GM21619 (cell line): ENCODE measurements at regions not wholly inside any gene's neighbourhood (a gene's known extent, or its start where the extent isn't known, plus 50 kb on each side); places are given as distances from the start of the nearest gene placed in this dataset.

ENCODE experiments used
- ATAC-seq: cut with Tn5 transposase; IDR thresholded peaks from one replicate; pipeline ENCODE4 v1.9.1; 2021; ENCODE audit not compliant: unreplicated experiment

DNA sequence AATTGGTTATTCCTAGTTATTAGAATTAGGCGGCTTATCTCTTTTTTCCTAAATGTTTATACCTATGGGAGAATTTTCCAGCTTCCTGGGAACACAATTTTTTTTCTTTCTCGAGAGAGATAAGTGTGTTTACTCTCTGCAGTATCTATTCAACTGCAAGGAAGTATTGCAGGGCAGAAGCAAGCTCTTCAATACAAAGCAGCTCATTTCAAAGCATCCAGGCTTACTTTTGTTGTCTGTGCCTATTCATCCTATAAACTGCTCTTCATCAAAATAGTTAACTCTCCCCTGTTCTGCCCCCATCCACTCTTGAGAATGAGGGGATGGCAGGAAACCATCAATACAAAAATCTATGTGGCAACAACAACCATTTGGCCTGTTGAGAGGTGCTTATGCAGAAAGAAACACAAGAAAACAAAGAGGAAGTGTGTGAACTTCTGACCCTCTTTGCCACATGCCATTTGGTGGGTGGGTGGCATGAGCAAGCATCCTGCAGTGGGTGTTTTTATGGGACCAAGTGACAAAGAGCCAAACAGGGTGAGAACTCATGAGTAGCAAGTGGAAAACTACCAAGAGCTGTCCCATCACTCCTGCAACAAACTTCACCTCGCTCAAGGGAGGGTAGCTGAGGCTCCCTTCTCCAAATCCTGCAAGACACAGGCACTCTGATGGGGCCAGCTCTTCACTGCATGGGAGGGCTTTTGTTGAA lies 50.6 kb upstream of the MRPS6 start:
- ATAC-seq = no peak

- no peak for ATAC-seq
Measured at GRCh38 chr21:34021726-34022125, 51.7 kb upstream of the MRPS6 start.

GRCh38 chr21:34020983-34021553 lies 52.3 kb upstream of the MRPS6 start:
- no peak for ATAC-seq

DNA sequence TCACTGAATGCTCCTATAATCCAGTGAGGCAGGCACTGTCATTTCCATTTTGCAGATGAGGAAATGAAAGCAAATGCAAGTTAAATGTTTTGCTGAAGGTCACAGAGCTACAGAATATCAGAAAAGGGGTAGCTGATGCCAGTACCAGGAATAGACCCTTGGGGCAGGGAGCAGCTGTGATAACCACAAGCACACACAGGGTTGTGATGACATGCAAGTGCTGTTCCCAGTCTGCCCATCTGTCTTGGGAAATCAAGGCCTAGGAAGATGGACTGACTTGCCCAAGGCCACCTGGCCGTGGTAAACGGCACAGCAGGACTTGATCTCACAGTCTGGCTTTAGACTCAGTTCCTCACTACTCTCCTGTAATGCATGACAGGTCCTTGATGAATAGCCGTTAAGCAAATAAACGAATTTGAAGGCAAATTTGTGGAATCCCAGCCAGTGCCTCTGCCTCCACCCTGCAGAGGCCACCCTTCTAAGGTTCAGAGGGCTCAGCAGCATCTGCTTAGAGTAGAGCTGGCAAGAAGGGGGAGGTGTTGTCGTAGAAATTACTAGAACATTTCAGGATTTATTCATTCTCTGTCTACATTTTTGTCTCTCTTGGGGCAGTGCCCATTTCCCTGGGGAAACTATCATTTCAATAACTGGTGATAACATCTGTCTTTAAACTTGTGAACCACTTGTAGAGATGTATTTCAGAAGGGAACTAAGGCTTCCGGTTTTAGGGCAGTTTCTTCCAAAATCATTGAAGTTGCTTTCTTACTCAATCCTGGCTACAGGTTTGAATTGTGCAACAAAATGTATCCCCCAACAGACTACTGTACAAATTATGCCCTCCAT lies 53.2 kb upstream of the MRPS6 start:
- ATAC-seq = peak; percentile 39

DNA sequence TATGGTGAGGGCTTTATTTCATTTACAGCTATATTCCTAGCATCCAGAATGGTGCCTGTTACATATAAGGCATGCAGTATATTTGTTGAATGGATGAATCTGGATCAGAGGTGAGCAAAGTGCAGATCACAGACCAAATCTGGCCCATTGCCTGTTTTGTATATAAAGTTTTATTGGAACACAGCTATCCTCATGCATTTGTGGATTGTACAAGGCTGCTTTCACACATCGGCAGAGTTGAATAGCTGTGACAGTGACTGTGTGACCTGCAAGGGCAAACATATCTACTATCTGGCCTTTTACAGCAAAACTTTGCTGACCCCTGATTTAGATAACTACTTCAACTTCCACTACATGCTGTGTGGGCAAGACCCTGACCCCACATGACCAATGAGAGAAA lies 54.0 kb upstream of the MRPS6 start:
- no peak for ATAC-seq

GRCh38 chr21:34018910-34019309 lies 54.5 kb upstream of the MRPS6 start:
- no peak for ATAC-seq

- no peak for ATAC-seq
Measured at GRCh38 chr21:34018185-34018584, 55.2 kb upstream of the MRPS6 start.

DNA sequence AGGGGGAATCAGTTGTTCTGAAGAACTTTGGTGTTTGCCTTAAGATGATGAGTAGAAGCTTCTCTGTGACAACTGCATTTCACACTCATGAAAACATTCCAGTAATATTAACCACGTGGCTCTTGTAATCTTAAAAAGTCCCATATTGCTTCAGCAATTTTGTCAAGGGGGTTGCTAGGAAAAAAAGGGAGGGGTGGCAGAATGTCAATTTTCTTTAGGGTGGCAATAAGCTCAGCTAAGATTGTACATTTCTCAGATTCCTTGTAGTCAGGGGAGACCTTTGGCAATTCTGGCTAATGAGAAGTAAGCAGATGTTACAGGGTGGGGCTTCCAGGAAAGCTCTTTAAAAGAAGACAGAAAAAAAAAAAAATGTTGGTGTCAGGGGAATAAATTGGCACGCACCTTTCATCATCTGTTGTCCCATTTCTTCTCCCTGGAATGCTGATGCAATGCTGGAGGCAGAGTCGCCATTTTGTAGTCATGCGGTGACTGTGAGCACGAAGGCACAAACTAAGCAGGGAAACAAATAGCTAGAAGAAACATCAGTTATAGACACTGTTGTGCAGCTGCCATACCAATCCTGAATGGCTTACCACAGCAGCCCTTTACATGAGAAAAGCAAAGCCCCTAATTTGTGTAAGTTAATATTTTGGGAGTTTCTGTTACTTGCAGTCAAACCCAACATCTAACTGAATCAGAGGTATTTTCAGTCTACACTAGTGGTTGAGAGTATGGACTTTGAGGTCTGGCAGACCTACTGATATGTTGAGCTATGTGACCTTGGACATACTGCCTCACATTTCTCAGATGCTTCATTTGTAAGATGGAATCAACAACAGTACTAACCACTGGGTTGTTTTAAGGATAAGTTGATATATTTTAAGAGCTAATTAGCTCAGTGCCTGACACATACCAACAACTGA lies 56.1 kb upstream of the MRPS6 start:
- peak; percentile 42 for ATAC-seq

GRCh38 chr21:34012640-34013039 lies 60.7 kb upstream of the MRPS6 start:
- ATAC-seq = no peak

GRCh38 chr21:34011660-34012059 lies 61.7 kb upstream of the MRPS6 start:
- no peak for ATAC-seq

DNA sequence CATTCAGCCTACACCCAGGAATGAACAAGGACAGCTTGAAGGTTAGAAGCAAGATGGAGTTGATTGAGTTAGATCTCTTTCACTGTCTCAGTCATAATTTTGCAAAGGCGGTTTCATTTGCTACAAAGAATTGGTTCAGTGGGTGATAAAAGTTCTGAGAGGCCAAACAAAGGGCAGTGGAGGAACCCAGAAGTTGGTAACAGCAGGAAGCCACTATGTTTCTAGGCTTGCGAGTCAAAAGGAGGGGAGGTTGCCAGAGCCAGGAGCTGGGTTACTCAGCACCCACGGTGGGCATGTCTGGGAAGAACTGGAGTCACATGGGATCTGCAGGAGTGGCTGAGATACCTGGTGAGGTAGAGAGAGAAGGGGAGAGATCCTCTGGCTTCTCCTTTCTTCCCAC lies 64.2 kb upstream of the MRPS6 start:
- ATAC-seq = no peak

DNA sequence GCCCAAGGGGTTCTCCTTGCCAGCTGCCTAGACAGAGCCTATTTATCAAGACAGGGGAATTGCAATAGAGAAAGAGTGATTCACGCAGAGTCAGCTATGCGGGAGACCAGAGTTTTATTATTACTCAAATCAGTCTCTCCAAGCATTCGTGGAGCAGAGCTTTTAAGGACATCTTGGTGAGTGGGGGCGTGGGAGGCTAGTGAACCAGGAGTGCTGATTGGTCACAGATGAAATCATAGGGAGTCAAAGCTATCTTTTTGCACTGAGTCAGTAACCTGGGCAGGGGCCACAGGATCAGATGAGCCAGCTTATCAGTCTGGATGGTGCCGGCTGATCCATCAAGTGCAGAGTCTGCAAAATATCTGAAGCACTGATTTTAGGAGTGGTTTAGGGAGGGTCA lies 64.8 kb upstream of the MRPS6 start:
- no peak for ATAC-seq

DNA sequence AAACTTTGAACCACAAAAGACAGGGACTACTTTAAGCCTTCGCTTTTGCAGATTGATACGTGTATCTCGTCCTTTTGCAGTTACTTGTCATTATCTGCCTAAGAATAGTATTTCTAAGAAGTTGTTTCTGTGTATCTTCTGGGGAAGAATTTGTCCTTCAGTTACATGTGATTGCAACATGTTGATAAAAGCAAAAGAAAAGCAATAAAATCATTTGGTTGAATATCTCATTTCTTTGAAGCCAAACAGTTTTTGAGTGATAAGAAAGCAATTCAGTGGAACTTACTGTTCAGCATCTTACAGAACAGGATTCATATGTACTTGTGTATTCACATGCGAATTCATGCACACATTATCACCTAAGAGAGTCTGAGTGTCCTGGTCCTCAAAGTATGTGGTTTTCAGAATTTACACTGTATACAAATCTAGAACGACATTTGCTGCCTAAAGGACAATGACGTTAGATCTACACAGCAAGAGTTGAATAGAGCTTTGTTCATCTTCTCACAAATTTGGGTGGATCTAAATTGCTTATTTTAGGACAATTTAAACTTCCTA lies 66.7 kb upstream of the MRPS6 start:
- ATAC-seq = no peak

GRCh38 chr21:34004974-34005373 lies 68.4 kb upstream of the MRPS6 start:
- ATAC-seq = no peak

GRCh38 chr21:34004013-34004938 lies 69.1 kb upstream of the MRPS6 start:
- ATAC-seq = no peak

- no peak for ATAC-seq
Measured at GRCh38 chr21:34003428-34003827, 70.0 kb upstream of the MRPS6 start.

GRCh38 chr21:34000375-34000774 lies 73.0 kb upstream of the MRPS6 start:
- ATAC-seq = no peak

- ATAC-seq = no peak
Measured at GRCh38 chr21:33998809-33999208, 74.6 kb upstream of the MRPS6 start.

DNA sequence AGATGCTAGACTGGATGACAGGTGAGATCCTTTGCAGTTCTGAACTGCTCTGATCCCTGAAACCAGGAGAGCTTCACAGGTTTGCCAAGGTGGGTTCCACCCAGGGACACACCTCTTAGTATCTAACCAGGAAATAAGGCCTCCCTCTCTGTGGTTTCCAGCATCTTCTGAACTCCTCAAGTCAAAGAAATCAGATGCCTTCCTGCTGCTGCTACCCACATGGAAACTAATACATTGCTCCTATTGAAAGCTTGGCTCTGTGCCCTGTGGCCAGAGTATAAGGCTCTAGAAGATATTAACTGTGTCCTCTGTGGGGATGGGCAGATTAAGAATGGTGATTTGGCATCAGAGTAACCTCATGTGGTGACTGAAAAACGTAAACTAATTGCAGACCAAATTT lies 75.0 kb upstream of the MRPS6 start:
- ATAC-seq = no peak

- ATAC-seq = no peak
Measured at GRCh38 chr21:33997436-33997835, 75.9 kb upstream of the MRPS6 start.
